Caki2 (cell line): ENCODE measurements at regions not wholly inside any gene's neighbourhood (a gene's known extent, or its start where the extent isn't known, plus 50 kb on each side); places are given as distances from the start of the nearest gene placed in this dataset.

Experiments used
- DNase-seq: peaks from one replicate; pipeline ENCODE4 v3.0.0-alpha.2; 2015; ENCODE audit warnings: low read depth
- in situ Hi-C: cut with HindIII; loops from 2 replicates; pipeline ENCODE4 v1.10.0; 2016; ENCODE audit warnings: low sequenced_read_pairs, low pct_unique_long_range_greater_than_20kb, mixed read lengths

GRCh38 chrX:6472652-6473342 lies 62.1 kb downstream of the VCX3A start:
- no peak for DNase-seq
- in situ Hi-C loops: no loop called here

GRCh38 chrX:6468706-6469105 lies 66.2 kb downstream of the VCX3A start:
- DNase-seq: no peak
- in situ Hi-C loops: no loop called here

- DNase-seq: peak; percentile 7
Observed at GRCh38 chrX:6465756-6466155, 69.2 kb downstream of the VCX3A start.

GRCh38 chrX:6464726-6465125 lies 70.2 kb downstream of the VCX3A start:
- in situ Hi-C loops: no loop called here
- no peak for DNase-seq

More at GRCh38 chrX:6465756-6466155, 69.2 kb downstream of the VCX3A start:
- in situ Hi-C loops: no loop called here

- DNase-seq: peak; percentile 75
- in situ Hi-C loops: no loop called here
Observed at GRCh38 chrX:6460893-6461490, 73.9 kb downstream of the VCX3A start.

GRCh38 chrX:6456196-6456595 lies 78.7 kb downstream of the VCX3A start:
- peak; percentile 29 for DNase-seq
- in situ Hi-C loops: no loop called here

- in situ Hi-C loops: no loop called here
- DNase-seq: no peak
Observed at GRCh38 chrX:6449946-6450345, 85.0 kb downstream of the VCX3A start.

GRCh38 chrX:6448003-6448402 lies 86.9 kb downstream of the VCX3A start:
- in situ Hi-C loops: no loop called here

GRCh38 chrX:6446582-6446981 lies 88.3 kb downstream of the VCX3A start:
- in situ Hi-C loops: no loop called here
- no peak for DNase-seq

More at GRCh38 chrX:6448003-6448402, 86.9 kb downstream of the VCX3A start:
- no peak for DNase-seq

- in situ Hi-C loops: no loop called here
- peak; percentile 11 for DNase-seq
Observed at GRCh38 chrX:6440648-6441047, 94.3 kb downstream of the VCX3A start.

- in situ Hi-C loops: no loop called here
- peak; percentile 42 for DNase-seq
Observed at GRCh38 chrX:6432226-6432625, 102.7 kb downstream of the VCX3A start.

GRCh38 chrX:6407542-6407941 lies 127.4 kb downstream of the VCX3A start:
- no peak for DNase-seq
- in situ Hi-C loops: no loop called here

- DNase-seq: no peak
- in situ Hi-C loops: no loop called here
Observed at GRCh38 chrX:6386837-6387236, 148.1 kb downstream of the VCX3A start.

- no peak for DNase-seq
- in situ Hi-C loops: no loop called here
Observed at GRCh38 chrX:6384921-6385320, 150.0 kb downstream of the VCX3A start.

- DNase-seq: no peak
- in situ Hi-C loops: no loop called here
Observed at GRCh38 chrX:6384371-6384770, 150.5 kb downstream of the VCX3A start.

GRCh38 chrX:6383917-6384316 lies 151.0 kb downstream of the VCX3A start:
- DNase-seq: no peak
- in situ Hi-C loops: no loop called here

GRCh38 chrX:6383488-6383887 lies 151.4 kb downstream of the VCX3A start:
- in situ Hi-C loops: no loop called here
- DNase-seq: no peak

GRCh38 chrX:6382284-6382683 lies 152.6 kb downstream of the VCX3A start:
- in situ Hi-C loops: no loop called here
- no peak for DNase-seq

GRCh38 chrX:6377103-6377764 lies 148.6 kb upstream of the NLGN4X start:
- in situ Hi-C loops: no loop called here
- no peak for DNase-seq

GRCh38 chrX:6374556-6374955 lies 145.9 kb upstream of the NLGN4X start:
- in situ Hi-C loops: no loop called here
- no peak for DNase-seq
